ENCODE measurements at regions not wholly inside any gene's neighbourhood (a gene's known extent, or its start where the extent isn't known, plus 50 kb on each side); places are given as distances from the start of the nearest gene placed in this dataset.

- H3K36me3 ChIP-seq (ENCODE audit: control insufficient read depth, insufficient read depth, low read length), result no peaks in the 10 kb centered on the region
- H3K4me3 ChIP-seq (replicated peaks in 1 of 4; ENCODE audit: control extremely low read depth in 1 of 4, insufficient read depth in 1 of 4, low read depth in 3 of 4, low read length in 4 of 4), result no peak overlapping the region
- H3K79me2 ChIP-seq (ENCODE audit: control insufficient read depth, insufficient read depth, low read length), result no peaks in the 10 kb centered on the region
- H3K9me3 ChIP-seq (ENCODE audit: control insufficient read depth, insufficient read depth, low read depth, low read length), result no peaks in the 10 kb centered on the region
- H3K4me2 ChIP-seq (ENCODE audit: extremely low read depth, insufficient read depth, low read length), result no peak overlapping the region
- no peak for DNase-seq (ENCODE audit: low read depth in 2 of 2)
- H4K20me1 ChIP-seq (ENCODE audit: control insufficient read depth, extremely low read depth, insufficient read depth, low read length), result no peaks in the 10 kb centered on the region
- no peak overlapping the region for H2AFZ ChIP-seq (ENCODE audit: low read length)
- no peak overlapping the region for H3K27ac ChIP-seq (ENCODE audit: insufficient read depth, low read length)
- no peaks in the 10 kb centered on the region for H3K27me3 ChIP-seq (ENCODE audit: control insufficient read depth, insufficient read depth, low read length)
- no peaks in the 10 kb centered on the region for H3K4me1 ChIP-seq (ENCODE audit: control insufficient read depth, extremely low read depth, insufficient read depth, low read length)
- no peak overlapping the region for H3K9ac ChIP-seq (ENCODE audit: insufficient read depth, low read length)
- no peak for TF ChIP-seq CTCF (conservative IDR thresholded peaks at IDR 0.05 in 1 of 2, IDR thresholded peaks at IDR 0.05 in 1 of 2; ENCODE audit: low read depth in 1 of 2, low read length in 2 of 2)
- TF ChIP-seq EZH2 (IDR thresholded peaks at IDR 0.05; ENCODE audit: low read length, missing control alignments), result no peak
These were observed 226.4 kb downstream of the BAMBI start for GRCh38 chr10:28903736-28904135.

DNA sequence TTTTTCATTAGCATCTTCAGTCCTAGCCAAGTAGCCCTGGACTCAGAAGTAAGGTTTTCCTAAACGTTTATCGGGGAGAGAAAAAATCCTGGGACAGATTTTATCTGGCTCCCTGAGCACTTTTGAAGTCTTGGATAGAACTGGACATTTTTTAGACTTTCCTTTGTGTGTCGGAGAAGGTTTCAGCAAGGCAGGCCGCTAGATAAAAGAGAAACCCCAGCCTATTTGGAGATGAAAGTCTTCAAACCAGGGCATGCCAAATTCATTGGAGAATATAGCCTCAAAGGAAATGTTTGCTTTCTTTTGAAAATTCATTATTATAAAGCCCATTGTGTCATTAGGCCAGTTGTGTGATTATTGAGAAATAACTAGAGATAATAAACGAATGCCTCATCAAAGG lies 228.1 kb downstream of the BAMBI start:
- no peak overlapping the region for H3K4me2 ChIP-seq (ENCODE audit: extremely low read depth, insufficient read depth, low read length)
- H2AFZ ChIP-seq (ENCODE audit: low read length), result no peak overlapping the region
- H3K4me1 ChIP-seq (ENCODE audit: control insufficient read depth, extremely low read depth, insufficient read depth, low read length), result no peaks in the 10 kb centered on the region
- TF ChIP-seq CTCF (conservative IDR thresholded peaks at IDR 0.05 in 1 of 2, IDR thresholded peaks at IDR 0.05 in 1 of 2; ENCODE audit: low read depth in 1 of 2, low read length in 2 of 2), result no peak
- no peak overlapping the region for H3K9ac ChIP-seq (ENCODE audit: insufficient read depth, low read length)
- DNase-seq (ENCODE audit: low read depth in 2 of 2), result no peak
- no peaks in the 10 kb centered on the region for H3K9me3 ChIP-seq (ENCODE audit: control insufficient read depth, insufficient read depth, low read depth, low read length)
- H3K27me3 ChIP-seq (ENCODE audit: control insufficient read depth, insufficient read depth, low read length), result no peaks in the 10 kb centered on the region
- no peak overlapping the region for H3K4me3 ChIP-seq (replicated peaks in 1 of 4; ENCODE audit: control extremely low read depth in 1 of 4, insufficient read depth in 1 of 4, low read depth in 3 of 4, low read length in 4 of 4)
- H4K20me1 ChIP-seq (ENCODE audit: control insufficient read depth, extremely low read depth, insufficient read depth, low read length), result no peaks in the 10 kb centered on the region
- H3K27ac ChIP-seq (ENCODE audit: insufficient read depth, low read length), result no peak overlapping the region
- no peaks in the 10 kb centered on the region for H3K36me3 ChIP-seq (ENCODE audit: control insufficient read depth, insufficient read depth, low read length)
- H3K79me2 ChIP-seq (ENCODE audit: control insufficient read depth, insufficient read depth, low read length), result no peaks in the 10 kb centered on the region

GRCh38 chr10:28906011-28906411 lies 228.7 kb downstream of the BAMBI start:
- Histone ChIP-seq H3K36me3 (ENCODE audit: control insufficient read depth, insufficient read depth, low read length) (no peaks in the 10 kb centered on the region), H3K9me3 (ENCODE audit: control insufficient read depth, insufficient read depth, low read depth, low read length) (no peaks in the 10 kb centered on the region), H3K27ac (ENCODE audit: insufficient read depth, low read length) (no peak overlapping the region), H3K27me3 (ENCODE audit: control insufficient read depth, insufficient read depth, low read length) (no peaks in the 10 kb centered on the region), H3K79me2 (ENCODE audit: control insufficient read depth, insufficient read depth, low read length) (no peaks in the 10 kb centered on the region), H3K4me2 (ENCODE audit: extremely low read depth, insufficient read depth, low read length) (no peak overlapping the region), H3K4me3 (replicated peaks in 1 of 4; ENCODE audit: control extremely low read depth in 1 of 4, insufficient read depth in 1 of 4, low read depth in 3 of 4, low read length in 4 of 4) (no peak overlapping the region), H3K9ac (ENCODE audit: insufficient read depth, low read length) (no peak overlapping the region), H4K20me1 (ENCODE audit: control insufficient read depth, extremely low read depth, insufficient read depth, low read length) (no peaks in the 10 kb centered on the region), H2AFZ (ENCODE audit: low read length) (no peak overlapping the region), H3K4me1 (ENCODE audit: control insufficient read depth, extremely low read depth, insufficient read depth, low read length) (no peaks in the 10 kb centered on the region)
- no peak for TF ChIP-seq CTCF (conservative IDR thresholded peaks at IDR 0.05 in 1 of 2, IDR thresholded peaks at IDR 0.05 in 1 of 2; ENCODE audit: low read depth in 1 of 2, low read length in 2 of 2)
- no peak for TF ChIP-seq EZH2 (IDR thresholded peaks at IDR 0.05; ENCODE audit: low read length, missing control alignments)
- DNase-seq (ENCODE audit: low read depth in 2 of 2), result no peak

Measured in fibroblast of lung (primary cell).